ENCODE measurements at regions not wholly inside any gene's neighbourhood (a gene's known extent, or its start where the extent isn't known, plus 50 kb on each side); places are given as distances from the start of the nearest gene placed in this dataset.

GRCh38 chr7:81221527-81222217 is 302.8 kb upstream of the SEMA3C start:
- DNase-seq (ENCODE audit: low read depth, low spot score): no peak
- H3K9ac ChIP-seq (ENCODE audit: insufficient read length, low read depth): no peak overlapping the region
- TF ChIP-seq ZNF274 (IDR thresholded peaks at IDR 0.05; ENCODE audit: low read depth, low read length) (no peak), SUZ12 (IDR thresholded peaks at IDR 0.05; ENCODE audit: extremely low read depth, insufficient read depth, insufficient read length) (no peak), YY1 (IDR thresholded peaks at IDR 0.05; ENCODE audit: insufficient read depth, insufficient read length) (no peak)
- H3K9me3 ChIP-seq (ENCODE audit: insufficient read depth, low read length): peaks cover 9% of the 10 kb centered on the region; the same call in 1 of the 2 replicates
- H3K4me3 ChIP-seq (ENCODE audit: insufficient read length, low read depth): no peak overlapping the region
- H3K36me3 ChIP-seq (ENCODE audit: insufficient read depth, insufficient read length, low read length): no peaks in the 10 kb centered on the region
- H3K27me3 ChIP-seq (ENCODE audit: insufficient read depth, insufficient read length): no peaks in the 10 kb centered on the region
- H3K4me1 ChIP-seq (ENCODE audit: insufficient read depth, insufficient read length): no peaks in the 10 kb centered on the region

- TF ChIP-seq YY1 (IDR thresholded peaks at IDR 0.05; ENCODE audit: insufficient read depth, insufficient read length): no peak
- TF ChIP-seq ZNF274 (IDR thresholded peaks at IDR 0.05; ENCODE audit: low read depth, low read length): no peak
- no peak for TF ChIP-seq SUZ12 (IDR thresholded peaks at IDR 0.05; ENCODE audit: extremely low read depth, insufficient read depth, insufficient read length)
- Histone ChIP-seq H3K9me3 (ENCODE audit: insufficient read depth, low read length) (peaks cover 9% of the 10 kb centered on the region; the same call in 1 of the 2 replicates), H3K27me3 (ENCODE audit: insufficient read depth, insufficient read length) (no peaks in the 10 kb centered on the region), H3K4me1 (ENCODE audit: insufficient read depth, insufficient read length) (no peaks in the 10 kb centered on the region), H3K9ac (ENCODE audit: insufficient read length, low read depth) (no peak overlapping the region), H3K4me3 (ENCODE audit: insufficient read length, low read depth) (no peak overlapping the region), H3K36me3 (ENCODE audit: insufficient read depth, insufficient read length, low read length) (no peaks in the 10 kb centered on the region)
- no peak for DNase-seq (ENCODE audit: low read depth, low spot score)
Observed at GRCh38 chr7:81218480-81219106, 299.7 kb upstream of the SEMA3C start.

- H3K36me3 ChIP-seq (ENCODE audit: insufficient read depth, insufficient read length, low read length): no peaks in the 10 kb centered on the region
- no peak overlapping the region for H3K9ac ChIP-seq (ENCODE audit: insufficient read length, low read depth)
- DNase-seq (ENCODE audit: low read depth, low spot score): no peak
- no peaks in the 10 kb centered on the region for H3K9me3 ChIP-seq (ENCODE audit: insufficient read depth, low read length)
- TF ChIP-seq YY1 (IDR thresholded peaks at IDR 0.05; ENCODE audit: insufficient read depth, insufficient read length) (no peak), ZNF274 (IDR thresholded peaks at IDR 0.05; ENCODE audit: low read depth, low read length) (no peak), SUZ12 (IDR thresholded peaks at IDR 0.05; ENCODE audit: extremely low read depth, insufficient read depth, insufficient read length) (no peak)
- H3K27me3 ChIP-seq (ENCODE audit: insufficient read depth, insufficient read length): no peaks in the 10 kb centered on the region
- no peaks in the 10 kb centered on the region for H3K4me1 ChIP-seq (ENCODE audit: insufficient read depth, insufficient read length)
- H3K4me3 ChIP-seq (ENCODE audit: insufficient read length, low read depth): no peak overlapping the region
Observed at GRCh38 chr7:81213394-81213793, 294.5 kb upstream of the SEMA3C start.

GRCh38 chr7:81211934-81212320 is 293.1 kb upstream of the SEMA3C start:
- Histone ChIP-seq H3K9me3 (ENCODE audit: insufficient read depth, low read length) (no peaks in the 10 kb centered on the region), H3K4me1 (ENCODE audit: insufficient read depth, insufficient read length) (no peaks in the 10 kb centered on the region), H3K27me3 (ENCODE audit: insufficient read depth, insufficient read length) (no peaks in the 10 kb centered on the region), H3K36me3 (ENCODE audit: insufficient read depth, insufficient read length, low read length) (no peaks in the 10 kb centered on the region), H3K4me3 (ENCODE audit: insufficient read length, low read depth) (no peak overlapping the region), H3K9ac (ENCODE audit: insufficient read length, low read depth) (no peak overlapping the region)
- no peak for TF ChIP-seq ZNF274 (IDR thresholded peaks at IDR 0.05; ENCODE audit: low read depth, low read length)
- no peak for TF ChIP-seq YY1 (IDR thresholded peaks at IDR 0.05; ENCODE audit: insufficient read depth, insufficient read length)
- TF ChIP-seq SUZ12 (IDR thresholded peaks at IDR 0.05; ENCODE audit: extremely low read depth, insufficient read depth, insufficient read length): no peak
- DNase-seq (ENCODE audit: low read depth, low spot score): no peak

- Histone ChIP-seq H3K4me1 (ENCODE audit: insufficient read depth, insufficient read length) (no peaks in the 10 kb centered on the region), H3K9me3 (ENCODE audit: insufficient read depth, low read length) (no peaks in the 10 kb centered on the region), H3K9ac (ENCODE audit: insufficient read length, low read depth) (no peak overlapping the region), H3K4me3 (ENCODE audit: insufficient read length, low read depth) (no peak overlapping the region), H3K36me3 (ENCODE audit: insufficient read depth, insufficient read length, low read length) (no peaks in the 10 kb centered on the region), H3K27me3 (ENCODE audit: insufficient read depth, insufficient read length) (no peaks in the 10 kb centered on the region)
- DNase-seq (ENCODE audit: low read depth, low spot score): no peak
- no peak for TF ChIP-seq YY1 (IDR thresholded peaks at IDR 0.05; ENCODE audit: insufficient read depth, insufficient read length)
- TF ChIP-seq SUZ12 (IDR thresholded peaks at IDR 0.05; ENCODE audit: extremely low read depth, insufficient read depth, insufficient read length): no peak
- TF ChIP-seq ZNF274 (IDR thresholded peaks at IDR 0.05; ENCODE audit: low read depth, low read length): no peak
Observed at GRCh38 chr7:81211204-81211933, 292.5 kb upstream of the SEMA3C start.

- no peaks in the 10 kb centered on the region for H3K4me1 ChIP-seq (ENCODE audit: insufficient read depth, insufficient read length)
- H3K9me3 ChIP-seq (ENCODE audit: insufficient read depth, low read length): no peaks in the 10 kb centered on the region
- no peaks in the 10 kb centered on the region for H3K27me3 ChIP-seq (ENCODE audit: insufficient read depth, insufficient read length)
- H3K4me3 ChIP-seq (ENCODE audit: insufficient read length, low read depth): no peak overlapping the region
- H3K36me3 ChIP-seq (ENCODE audit: insufficient read depth, insufficient read length, low read length): no peaks in the 10 kb centered on the region
- H3K9ac ChIP-seq (ENCODE audit: insufficient read length, low read depth): no peak overlapping the region
- DNase-seq (ENCODE audit: low read depth, low spot score): no peak
- TF ChIP-seq SUZ12 (IDR thresholded peaks at IDR 0.05; ENCODE audit: extremely low read depth, insufficient read depth, insufficient read length): no peak
- TF ChIP-seq YY1 (IDR thresholded peaks at IDR 0.05; ENCODE audit: insufficient read depth, insufficient read length): no peak
- no peak for TF ChIP-seq ZNF274 (IDR thresholded peaks at IDR 0.05; ENCODE audit: low read depth, low read length)
Observed at GRCh38 chr7:81210137-81211064, 291.6 kb upstream of the SEMA3C start.
